Natural killer cell (primary cell): ENCODE measurements at regions not wholly inside any gene's neighbourhood (a gene's known extent, or its start where the extent isn't known, plus 50 kb on each side); places are given as distances from the start of the nearest gene placed in this dataset.

ENCODE experiments used
- ATAC-seq, 3 donors: fragments of 150-1000 bp in 2 of 3; fragments of 200-7000 bp in 1 of 3; cut with Tn5 transposase; 1 replicate in 1 of 3; 2 replicates in 2 of 3; pipeline ENCODE4 v1.10.0; 2021; ENCODE audit warnings: mild to moderate bottlenecking in 2 of 3, moderate library complexity in 2 of 3
- DNase-seq, 2 donors: peaks; one replicate each; pipeline versions ENCODE4 v3.0.0 to v3.0.0-alpha.2; 2013 to 2021; ENCODE audit warnings: mixed read lengths in 1 of 2
- H3K27ac ChIP-seq: one replicate; pipeline ENCODE4 v1.5.1; 2013; ENCODE audit warnings: mild to moderate bottlenecking, low read length
- H3K27me3 ChIP-seq: one replicate; pipeline ENCODE4 v1.6.1; 2013; ENCODE audit warnings: low read length; ENCODE audit not compliant: control insufficient read depth, insufficient read depth
- H3K36me3 ChIP-seq: one replicate; pipeline ENCODE4 v1.6.1; 2013; ENCODE audit warnings: low read length; ENCODE audit not compliant: control insufficient read depth, insufficient read depth
- H3K4me1 ChIP-seq: one replicate; pipeline ENCODE4 v1.6.1; 2013; ENCODE audit warnings: low read length; ENCODE audit not compliant: control insufficient read depth, insufficient read depth
- H3K4me3 ChIP-seq: one replicate; pipeline ENCODE4 v1.5.1; 2013; ENCODE audit warnings: low read length
- H3K9me3 ChIP-seq: one replicate; pipeline ENCODE4 v1.6.1; 2013; ENCODE audit warnings: low read length; ENCODE audit not compliant: control insufficient read depth, insufficient read depth
- H3K27ac Mint-ChIP-seq, 2 donors: one replicate each; pipeline ENCODE4 v1.8.0; 2022; ENCODE audit warnings: mild to moderate bottlenecking in 2 of 2, mixed read lengths in 2 of 2, moderate library complexity in 1 of 2
- H3K27me3 Mint-ChIP-seq, 2 donors: one replicate each; pipeline ENCODE4 v1.8.0; 2022; ENCODE audit warnings: low read depth in 2 of 2, mixed read lengths in 2 of 2
- H3K36me3 Mint-ChIP-seq: one replicate; pipeline ENCODE4 v1.8.0; 2022; ENCODE audit warnings: mixed read lengths
- H3K4me1 Mint-ChIP-seq, 2 donors: one replicate each; pipeline ENCODE4 v1.8.0; 2022; ENCODE audit warnings: mixed read lengths in 2 of 2
- H3K4me3 Mint-ChIP-seq: one replicate; pipeline ENCODE4 v1.8.0; 2022; ENCODE audit warnings: mild to moderate bottlenecking, moderate library complexity, mixed read lengths
- H3K9me3 Mint-ChIP-seq, 2 donors: one replicate each; pipeline ENCODE4 v1.8.0; 2022; ENCODE audit warnings: mixed read lengths in 2 of 2
- CTCF ChIP-seq: fragments of 200-600 bp; IDR thresholded peaks from one replicate; pipeline ENCODE4 v1.8.0; 2022; ENCODE audit warnings: antibody characterized with exemption
- WGBS: methylation state at CpG from one replicate; pipeline ENCODE4 v1.1.7; 2013; ENCODE audit warnings: missing lambda C conversion rate; ENCODE audit not compliant: insufficient coverage; 5-methylcytosine and 5-hydroxymethylcytosine counted together
- intact Hi-C: fragments of 100-400 bp; cut with micrococcal nuclease; formaldehyde crosslinking; loops from one replicate; pipeline ENCODE4 v1.14.2; 2022

GRCh38 chr20:37584238-37584807 is 56.6 kb upstream of the BLCAP start:
- Mint-ChIP-seq H3K9me3 (peaks cover 0 to 6% of the 10 kb centered on the region in 2 donors), H3K27me3 (peaks cover 22 to 32% of the 10 kb centered on the region in 2 donors), H3K27ac (no peak overlapping the region), H3K4me3 (no peak overlapping the region), H3K36me3 (no peaks in the 10 kb centered on the region), H3K4me1 (no peaks in the 10 kb centered on the region)
- no peaks in the 10 kb centered on the region for H3K9me3 ChIP-seq
- H3K4me1 ChIP-seq: no peaks in the 10 kb centered on the region
- intact Hi-C loops: no loop called here
- no peak for DNase-seq
- no peak for TF ChIP-seq CTCF
- H3K27ac ChIP-seq: no peak overlapping the region
- no peak overlapping the region for H3K4me3 ChIP-seq
- no peaks in the 10 kb centered on the region for H3K36me3 ChIP-seq
- ATAC-seq: no peak
- H3K27me3 ChIP-seq: peaks cover 4% of the 10 kb centered on the region
- WGBS: 93% methylated on average over 5 of the region's 5 CpGs

- Histone ChIP-seq H3K4me1 (no peaks in the 10 kb centered on the region), H3K4me3 (no peak overlapping the region), H3K9me3 (no peaks in the 10 kb centered on the region), H3K36me3 (no peaks in the 10 kb centered on the region), H3K27ac (no peak overlapping the region), H3K27me3 (peaks cover 4% of the 10 kb centered on the region)
- H3K4me1 Mint-ChIP-seq: no peaks in the 10 kb centered on the region
- intact Hi-C loops: no loop called here
- ATAC-seq (no peak), DNase-seq (no peak)
- no peak overlapping the region for H3K4me3 Mint-ChIP-seq
- TF ChIP-seq CTCF: no peak
- 88% methylated on average over 9 of the region's 9 CpGs for WGBS
- H3K27ac Mint-ChIP-seq: no peak overlapping the region
- H3K9me3 Mint-ChIP-seq: peaks cover 0 to 3% of the 10 kb centered on the region in 2 donors
- peaks cover 23 to 29% of the 10 kb centered on the region in 2 donors for H3K27me3 Mint-ChIP-seq
- H3K36me3 Mint-ChIP-seq: no peaks in the 10 kb centered on the region
These were observed 53.6 kb upstream of the BLCAP start for GRCh38 chr20:37581246-37581645.

GRCh38 chr20:37580069-37580468 is 52.4 kb upstream of the BLCAP start:
- Histone ChIP-seq H3K9me3 (no peaks in the 10 kb centered on the region), H3K27me3 (peaks cover 4% of the 10 kb centered on the region), H3K27ac (no peak overlapping the region), H3K4me1 (no peaks in the 10 kb centered on the region), H3K36me3 (no peaks in the 10 kb centered on the region), H3K4me3 (no peak overlapping the region)
- intact Hi-C loops: no loop called here
- DNase-seq: no peak
- no peaks in the 10 kb centered on the region for H3K4me1 Mint-ChIP-seq
- H3K4me3 Mint-ChIP-seq: no peak overlapping the region
- H3K27ac Mint-ChIP-seq: peak overlapping the region in 1 of 2 donors; percentile 19
- no peak for TF ChIP-seq CTCF
- no peak for ATAC-seq
- H3K27me3 Mint-ChIP-seq: peaks cover 18 to 21% of the 10 kb centered on the region in 2 donors
- no peaks in the 10 kb centered on the region for H3K36me3 Mint-ChIP-seq
- WGBS: 34% methylated on average over 2 of the region's 2 CpGs
- H3K9me3 Mint-ChIP-seq: no peaks in the 10 kb centered on the region

GRCh38 chr20:37579106-37579505 is 51.4 kb upstream of the BLCAP start:
- no peak overlapping the region for H3K27ac Mint-ChIP-seq
- Histone ChIP-seq H3K27me3 (no peaks in the 10 kb centered on the region), H3K36me3 (no peaks in the 10 kb centered on the region), H3K4me3 (no peak overlapping the region), H3K9me3 (no peaks in the 10 kb centered on the region), H3K4me1 (no peaks in the 10 kb centered on the region), H3K27ac (no peak overlapping the region)
- intact Hi-C loops: no loop called here
- TF ChIP-seq CTCF: no peak
- 91% methylated on average over 6 of the region's 7 CpGs for WGBS
- no peaks in the 10 kb centered on the region for H3K4me1 Mint-ChIP-seq
- no peak overlapping the region for H3K4me3 Mint-ChIP-seq
- no peak for DNase-seq
- no peaks in the 10 kb centered on the region for H3K36me3 Mint-ChIP-seq
- no peak for ATAC-seq
- peaks cover 12 to 15% of the 10 kb centered on the region in 2 donors for H3K27me3 Mint-ChIP-seq
- H3K9me3 Mint-ChIP-seq: no peaks in the 10 kb centered on the region
